CD8-positive, alpha-beta memory T cell (primary cell): ENCODE measurements at regions not wholly inside any gene's neighbourhood (a gene's known extent, or its start where the extent isn't known, plus 50 kb on each side); places are given as distances from the start of the nearest gene placed in this dataset.

Source experiments
- CTCF ChIA-PET: fragments of 350-600 bp; sonication (Branson Sonifier 250); formaldehyde crosslinking; loops from one replicate; lab custom pipeline; 2021; ENCODE audit warnings: antibody characterized with exemption; lab: Charles Lee
- POLR2A ChIA-PET: fragments of 350-600 bp; sonication (Branson Sonifier 250); formaldehyde crosslinking; loops from one replicate; lab custom pipeline; 2021; ENCODE audit warnings: antibody characterized with exemption; lab: Charles Lee
- DNase-seq, 5 donors: peaks; one replicate each; pipeline versions ENCODE4 v3.0.0 to v3.0.0-alpha.2; 2020 to 2022; ENCODE audit warnings: mixed read lengths in 1 of 5
- H3K27ac ChIP-seq: one replicate; pipeline ENCODE4 v1.7.0; 2013; ENCODE audit warnings: low read depth, mild to moderate bottlenecking, low read length, moderate library complexity
- H3K27me3 ChIP-seq: 2 replicates; pipeline ENCODE4 v1.7.0; 2013; ENCODE audit warnings: low read length, mild to moderate bottlenecking; ENCODE audit not compliant: insufficient read depth, poor library complexity, severe bottlenecking
- H3K36me3 ChIP-seq: 2 replicates; pipeline ENCODE4 v1.7.0; 2013; ENCODE audit warnings: mild to moderate bottlenecking, low read length, moderate library complexity; ENCODE audit not compliant: insufficient read depth
- H3K4me1 ChIP-seq: 2 replicates; pipeline ENCODE4 v1.7.0; 2013; ENCODE audit warnings: mild to moderate bottlenecking, low read length, moderate library complexity; ENCODE audit not compliant: insufficient read depth
- H3K4me3 ChIP-seq: 2 replicates; pipeline ENCODE4 v1.7.0; 2013; ENCODE audit warnings: mild to moderate bottlenecking, low read length
- H3K9me3 ChIP-seq: 2 replicates; pipeline ENCODE4 v1.7.0; 2013; ENCODE audit warnings: mild to moderate bottlenecking, low read length
- H3K27ac Mint-ChIP-seq, 8 donors: one replicate each; pipeline ENCODE4 v1.8.0; 2020 to 2021; ENCODE audit warnings: mixed read lengths in 8 of 8, mild to moderate bottlenecking in 6 of 8, inconsistent platforms in 3 of 8, moderate library complexity in 3 of 8
- H3K27me3 Mint-ChIP-seq, 2 donors: one replicate each; pipeline ENCODE4 v1.8.0; 2020 to 2021; ENCODE audit warnings: mixed read lengths in 2 of 2, mild to moderate bottlenecking in 1 of 2, moderate library complexity in 1 of 2
- H3K36me3 Mint-ChIP-seq, 3 donors: one replicate each; pipeline ENCODE4 v1.8.0; 2020 to 2021; ENCODE audit warnings: mixed read lengths in 3 of 3, inconsistent platforms in 1 of 3, mild to moderate bottlenecking in 1 of 3
- H3K4me1 Mint-ChIP-seq, 3 donors: one replicate each; pipeline ENCODE4 v1.8.0; 2020 to 2021; ENCODE audit warnings: mixed read lengths in 3 of 3, inconsistent platforms in 1 of 3, mild to moderate bottlenecking in 1 of 3
- H3K4me3 Mint-ChIP-seq, 7 donors: one replicate each; pipeline ENCODE4 v1.8.0; 2020 to 2021; ENCODE audit warnings: mixed read lengths in 7 of 7, mild to moderate bottlenecking in 6 of 7, moderate library complexity in 4 of 7, inconsistent platforms in 2 of 7
- H3K9me3 Mint-ChIP-seq, 5 donors: one replicate each; pipeline ENCODE4 v1.8.0; 2020 to 2022; ENCODE audit warnings: mixed read lengths in 5 of 5, mild to moderate bottlenecking in 3 of 5, moderate library complexity in 2 of 5, inconsistent platforms in 1 of 5

- no peak overlapping the region for H3K27ac ChIP-seq
- no peak overlapping the region for H3K4me3 ChIP-seq
- Mint-ChIP-seq H3K4me3 (no peak overlapping the region), H3K27me3 (no peaks in the 10 kb centered on the region), H3K36me3 (no peaks in the 10 kb centered on the region), H3K9me3 (peaks cover 0 to 13% (median 2%) of the 10 kb centered on the region in 5 donors), H3K4me1 (no peaks in the 10 kb centered on the region), H3K27ac (no peak overlapping the region)
- POLR2A ChIA-PET = no interaction called here
- H3K9me3 ChIP-seq = no peaks in the 10 kb centered on the region
- no peaks in the 10 kb centered on the region for H3K27me3 ChIP-seq
- CTCF ChIA-PET = no interaction called here
- no peak for DNase-seq
- no peaks in the 10 kb centered on the region for H3K36me3 ChIP-seq
- no peaks in the 10 kb centered on the region for H3K4me1 ChIP-seq
These were observed 200.4 kb upstream of the SYT10 start for GRCh38 chr12:33639975-33640374.

- Histone ChIP-seq H3K9me3 (no peaks in the 10 kb centered on the region), H3K36me3 (no peaks in the 10 kb centered on the region), H3K4me1 (no peaks in the 10 kb centered on the region), H3K27me3 (no peaks in the 10 kb centered on the region), H3K4me3 (no peak overlapping the region), H3K27ac (no peak overlapping the region)
- Mint-ChIP-seq H3K36me3 (no peaks in the 10 kb centered on the region), H3K27me3 (no peaks in the 10 kb centered on the region), H3K27ac (no peak overlapping the region), H3K4me3 (no peak overlapping the region), H3K4me1 (no peaks in the 10 kb centered on the region), H3K9me3 (peaks cover 5 to 17% (median 7%) of the 10 kb centered on the region in 5 donors)
- ChIA-PET POLR2A (no interaction called here), CTCF (no interaction called here)
- DNase-seq = no peak
These were observed 210.4 kb upstream of the SYT10 start for GRCh38 chr12:33649992-33650391.

- no peaks in the 10 kb centered on the region for H3K36me3 ChIP-seq
- POLR2A ChIA-PET = no interaction called here
- H3K4me1 ChIP-seq = no peaks in the 10 kb centered on the region
- CTCF ChIA-PET = no interaction called here
- no peaks in the 10 kb centered on the region for H3K4me1 Mint-ChIP-seq
- no peaks in the 10 kb centered on the region for H3K9me3 ChIP-seq
- H3K27ac Mint-ChIP-seq = no peak overlapping the region
- no peak overlapping the region for H3K4me3 Mint-ChIP-seq
- peaks cover 5 to 17% (median 7%) of the 10 kb centered on the region in 5 donors for H3K9me3 Mint-ChIP-seq
- no peaks in the 10 kb centered on the region for H3K27me3 ChIP-seq
- H3K27me3 Mint-ChIP-seq = no peaks in the 10 kb centered on the region
- no peak for DNase-seq
- no peak overlapping the region for H3K27ac ChIP-seq
- H3K4me3 ChIP-seq = no peak overlapping the region
- H3K36me3 Mint-ChIP-seq = no peaks in the 10 kb centered on the region
These were observed 211.2 kb upstream of the SYT10 start for GRCh38 chr12:33650832-33651231.

DNA sequence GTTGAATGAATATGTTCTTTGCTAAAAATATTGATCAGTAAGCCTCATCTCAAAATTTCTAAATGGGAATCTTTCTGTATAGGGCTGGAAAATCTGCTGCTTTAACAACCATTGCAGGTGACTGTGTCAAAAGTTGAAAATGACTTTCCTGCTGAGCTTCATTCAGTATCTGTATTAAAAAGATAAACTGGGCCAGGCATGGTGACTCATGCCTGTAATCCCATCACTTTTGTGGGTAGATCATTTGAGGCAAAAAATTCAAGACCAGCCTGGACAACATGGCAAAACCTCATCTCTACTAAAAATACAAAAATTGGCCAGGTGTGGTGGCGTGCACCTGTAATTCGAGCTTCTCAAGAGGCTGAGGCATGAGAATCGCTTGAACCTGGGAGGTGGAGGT lies 213.7 kb upstream of the SYT10 start:
- H3K4me3 Mint-ChIP-seq = no peak overlapping the region
- CTCF ChIA-PET = no interaction called here

GRCh38 chr12:33654313-33654712 lies 214.7 kb upstream of the SYT10 start:
- DNase-seq = no peak
- H3K27me3 ChIP-seq = no peaks in the 10 kb centered on the region
- Mint-ChIP-seq H3K4me3 (no peak overlapping the region), H3K36me3 (no peaks in the 10 kb centered on the region), H3K27ac (no peak overlapping the region), H3K4me1 (no peaks in the 10 kb centered on the region), H3K9me3 (peaks cover 5 to 17% (median 7%) of the 10 kb centered on the region in 5 donors), H3K27me3 (no peaks in the 10 kb centered on the region)
- no peaks in the 10 kb centered on the region for H3K36me3 ChIP-seq
- H3K27ac ChIP-seq = no peak overlapping the region
- H3K4me1 ChIP-seq = no peaks in the 10 kb centered on the region
- no peak overlapping the region for H3K4me3 ChIP-seq
- CTCF ChIA-PET = no interaction called here
- H3K9me3 ChIP-seq = no peaks in the 10 kb centered on the region
- POLR2A ChIA-PET = no interaction called here

More for the DNA sequence above, 213.7 kb upstream of the SYT10 start:
- Histone ChIP-seq H3K9me3 (no peaks in the 10 kb centered on the region), H3K27me3 (no peaks in the 10 kb centered on the region), H3K4me3 (no peak overlapping the region), H3K4me1 (no peaks in the 10 kb centered on the region), H3K36me3 (no peaks in the 10 kb centered on the region), H3K27ac (no peak overlapping the region)
- peaks cover 5 to 17% (median 7%) of the 10 kb centered on the region in 5 donors for H3K9me3 Mint-ChIP-seq
- H3K36me3 Mint-ChIP-seq = no peaks in the 10 kb centered on the region
- POLR2A ChIA-PET = no interaction called here
- no peaks in the 10 kb centered on the region for H3K4me1 Mint-ChIP-seq
- H3K27ac Mint-ChIP-seq = no peak overlapping the region
- DNase-seq = no peak
- H3K27me3 Mint-ChIP-seq = no peaks in the 10 kb centered on the region

GRCh38 chr12:33663000-33663654 lies 223.5 kb upstream of the SYT10 start:
- no peaks in the 10 kb centered on the region for H3K9me3 ChIP-seq
- H3K4me3 ChIP-seq = no peak overlapping the region
- no peaks in the 10 kb centered on the region for H3K4me1 ChIP-seq
- ChIA-PET POLR2A (no interaction called here), CTCF (no interaction called here)
- no peaks in the 10 kb centered on the region for H3K27me3 ChIP-seq
- no peak for DNase-seq
- H3K36me3 ChIP-seq = no peaks in the 10 kb centered on the region
- no peak overlapping the region for H3K4me3 Mint-ChIP-seq
- no peaks in the 10 kb centered on the region for H3K4me1 Mint-ChIP-seq
- H3K27me3 Mint-ChIP-seq = no peaks in the 10 kb centered on the region
- H3K9me3 Mint-ChIP-seq = peaks cover 0 to 5% (median 2%) of the 10 kb centered on the region in 5 donors
- H3K36me3 Mint-ChIP-seq = no peaks in the 10 kb centered on the region
- H3K27ac ChIP-seq = no peak overlapping the region
- no peak overlapping the region for H3K27ac Mint-ChIP-seq

DNA sequence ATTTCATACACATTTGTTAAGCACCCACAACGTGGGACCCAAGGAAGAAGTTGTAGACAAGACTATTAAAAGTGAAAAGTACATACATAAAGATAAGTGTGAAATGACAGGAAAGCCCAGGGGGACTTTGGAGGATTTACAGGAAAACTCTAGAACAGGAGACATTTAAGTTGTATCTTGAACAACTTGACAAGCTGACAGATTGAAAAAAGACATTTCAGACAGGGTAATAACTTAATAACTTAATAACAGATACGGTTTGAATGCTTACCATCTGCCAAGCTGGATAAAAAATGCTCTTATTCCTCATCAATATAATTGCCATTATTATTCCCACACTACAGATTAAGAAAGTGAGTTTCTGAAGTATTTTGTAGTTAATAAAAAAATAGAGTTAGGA lies 229.7 kb upstream of the SYT10 start:
- H3K27me3 ChIP-seq = no peaks in the 10 kb centered on the region
- H3K27ac Mint-ChIP-seq = no peak overlapping the region
- DNase-seq = no peak
- no peak overlapping the region for H3K4me3 ChIP-seq
- CTCF ChIA-PET = no interaction called here
- H3K9me3 Mint-ChIP-seq = peaks cover 0 to 12% (median 3%) of the 10 kb centered on the region in 5 donors
- H3K4me1 Mint-ChIP-seq = no peaks in the 10 kb centered on the region
- H3K4me1 ChIP-seq = no peaks in the 10 kb centered on the region
- H3K36me3 Mint-ChIP-seq = no peaks in the 10 kb centered on the region
- POLR2A ChIA-PET = no interaction called here
- no peaks in the 10 kb centered on the region for H3K9me3 ChIP-seq
- no peak overlapping the region for H3K4me3 Mint-ChIP-seq
- no peak overlapping the region for H3K27ac ChIP-seq
- H3K36me3 ChIP-seq = no peaks in the 10 kb centered on the region
- no peaks in the 10 kb centered on the region for H3K27me3 Mint-ChIP-seq

DNA sequence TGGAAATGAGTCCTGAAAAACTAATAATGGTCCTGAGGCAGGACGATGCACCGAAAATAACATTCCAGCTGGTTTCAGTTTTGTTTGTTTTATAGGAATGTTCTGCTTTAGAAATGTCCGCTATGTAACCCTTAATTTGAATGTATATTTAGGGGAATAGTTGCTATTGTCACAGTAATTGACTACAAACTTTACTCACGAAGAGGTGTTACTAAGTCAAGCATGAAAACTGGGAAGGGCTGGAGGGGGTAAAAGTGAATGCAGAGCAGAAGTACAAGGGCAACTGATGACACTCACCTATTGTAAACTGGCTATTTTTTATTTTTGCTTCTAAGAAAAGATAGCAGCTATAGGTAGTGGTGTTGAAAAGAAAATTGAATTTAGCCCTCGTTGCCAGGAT lies 230.7 kb upstream of the SYT10 start:
- Histone ChIP-seq H3K4me3 (no peak overlapping the region), H3K9me3 (no peaks in the 10 kb centered on the region), H3K4me1 (no peaks in the 10 kb centered on the region), H3K27me3 (no peaks in the 10 kb centered on the region), H3K36me3 (no peaks in the 10 kb centered on the region), H3K27ac (no peak overlapping the region)
- Mint-ChIP-seq H3K27ac (no peak overlapping the region), H3K9me3 (peaks cover 0 to 12% (median 3%) of the 10 kb centered on the region in 5 donors), H3K4me3 (no peak overlapping the region), H3K4me1 (no peaks in the 10 kb centered on the region), H3K36me3 (no peaks in the 10 kb centered on the region), H3K27me3 (no peaks in the 10 kb centered on the region)
- ChIA-PET POLR2A (no interaction called here), CTCF (no interaction called here)
- no peak for DNase-seq
